ENCODE measurements at regions not wholly inside any gene's neighbourhood (a gene's known extent, or its start where the extent isn't known, plus 50 kb on each side); places are given as distances from the start of the nearest gene placed in this dataset.

- TF ChIP-seq SIN3A (IDR thresholded peaks at IDR 0.05; ENCODE audit: borderline replicate concordance, insufficient read depth, low read length) (no peak), TAF1 (IDR thresholded peaks at IDR 0.05; ENCODE audit: borderline replicate concordance, insufficient read depth, low read length) (no peak), REST (IDR thresholded peaks at IDR 0.05; ENCODE audit: insufficient read depth in 1 of 2, low read depth in 2 of 2, low read length in 2 of 2) (no peak), POLR2AphosphoS5 (IDR thresholded peaks at IDR 0.05; ENCODE audit: low read depth, low read length) (no peak)
Measured at GRCh38 chr3:194990454-194991337, 280.3 kb downstream of the XXYLT1 start.

Data from PFSK-1 (cell line).